ENCODE measurements at regions not wholly inside any gene's neighbourhood (a gene's known extent, or its start where the extent isn't known, plus 50 kb on each side); places are given as distances from the start of the nearest gene placed in this dataset.

GRCh38 chr3:118810499-118811035, 224.1 kb downstream of the IGSF11 start:
- in situ Hi-C loops (cut with HindIII; ENCODE audit: low pct_unique_long_range_greater_than_20kb, low sequenced_read_pairs), result no loop called here
- no peak for DNase-seq (ENCODE audit: low read depth)

- in situ Hi-C loops (cut with HindIII; ENCODE audit: low pct_unique_long_range_greater_than_20kb, low sequenced_read_pairs), result no loop called here
- no peak for DNase-seq (ENCODE audit: low read depth)
Observed at GRCh38 chr3:118811236-118811732, 223.4 kb downstream of the IGSF11 start.

- in situ Hi-C loops (cut with HindIII; ENCODE audit: low pct_unique_long_range_greater_than_20kb, low sequenced_read_pairs), result no loop called here
- no peak for DNase-seq (ENCODE audit: low read depth)
Observed at GRCh38 chr3:118813472-118813871, 221.2 kb downstream of the IGSF11 start.

- DNase-seq (ENCODE audit: low read depth), result peak; percentile 27
- in situ Hi-C loops (cut with HindIII; ENCODE audit: low pct_unique_long_range_greater_than_20kb, low sequenced_read_pairs), result no loop called here
Observed at GRCh38 chr3:118817748-118818165, 216.9 kb downstream of the IGSF11 start.

GRCh38 chr3:118818386-118818785, 216.3 kb downstream of the IGSF11 start:
- DNase-seq (ENCODE audit: low read depth), result peak; percentile 25
- in situ Hi-C loops (cut with HindIII; ENCODE audit: low pct_unique_long_range_greater_than_20kb, low sequenced_read_pairs), result no loop called here

- no peak for DNase-seq (ENCODE audit: low read depth)
- in situ Hi-C loops (cut with HindIII; ENCODE audit: low pct_unique_long_range_greater_than_20kb, low sequenced_read_pairs), result no loop called here
Observed at GRCh38 chr3:118823626-118824025, 211.0 kb downstream of the IGSF11 start.

GRCh38 chr3:118827446-118827845, 207.2 kb downstream of the IGSF11 start:
- in situ Hi-C loops (cut with HindIII; ENCODE audit: low pct_unique_long_range_greater_than_20kb, low sequenced_read_pairs), result no loop called here
- DNase-seq (ENCODE audit: low read depth), result no peak

GRCh38 chr3:118828351-118828750, 206.3 kb downstream of the IGSF11 start:
- in situ Hi-C loops (cut with HindIII; ENCODE audit: low pct_unique_long_range_greater_than_20kb, low sequenced_read_pairs), result no loop called here
- no peak for DNase-seq (ENCODE audit: low read depth)

GRCh38 chr3:118833075-118833474, 201.6 kb downstream of the IGSF11 start:
- in situ Hi-C loops (cut with HindIII; ENCODE audit: low pct_unique_long_range_greater_than_20kb, low sequenced_read_pairs), result no loop called here
- DNase-seq (ENCODE audit: low read depth), result peak; percentile 20

- in situ Hi-C loops (cut with HindIII; ENCODE audit: low pct_unique_long_range_greater_than_20kb, low sequenced_read_pairs), result no loop called here
- no peak for DNase-seq (ENCODE audit: low read depth)
Observed at GRCh38 chr3:118838871-118839270, 195.8 kb downstream of the IGSF11 start.

- in situ Hi-C loops (cut with HindIII; ENCODE audit: low pct_unique_long_range_greater_than_20kb, low sequenced_read_pairs), result no loop called here
- peak; percentile 14 for DNase-seq (ENCODE audit: low read depth)
Observed at GRCh38 chr3:118842147-118842863, 192.3 kb downstream of the IGSF11 start.

GRCh38 chr3:118846176-118846575, 188.5 kb downstream of the IGSF11 start:
- in situ Hi-C loops (cut with HindIII; ENCODE audit: low pct_unique_long_range_greater_than_20kb, low sequenced_read_pairs), result no loop called here
- DNase-seq (ENCODE audit: low read depth), result no peak
